ENCODE measurements at regions not wholly inside any gene's neighbourhood (a gene's known extent, or its start where the extent isn't known, plus 50 kb on each side); places are given as distances from the start of the nearest gene placed in this dataset.

- H2AFZ ChIP-seq (ENCODE audit: low read length), result no peak overlapping the region
- H3K27me3 ChIP-seq (ENCODE audit: insufficient read depth, low read length), result no peaks in the 10 kb centered on the region
- H3K36me3 Mint-ChIP-seq (ENCODE audit: insufficient read depth in 1 of 3, low read depth in 3 of 3), result no peaks in the 10 kb centered on the region; a peak in 1 of 7 replicates
- H3K4me1 Mint-ChIP-seq, result no peaks in the 10 kb centered on the region
- no peak overlapping the region for H3K56ac ChIP-seq (ENCODE audit: insufficient read length, low read depth, low read length)
- H2BK20ac ChIP-seq (ENCODE audit: low read depth, low read length, poor library complexity, severe bottlenecking), result no peak overlapping the region
- H2BK5ac ChIP-seq (ENCODE audit: insufficient read length, low read length), result no peak overlapping the region
- no peak for DNase-seq
- H3K9me3 Mint-ChIP-seq, result no peaks in the 10 kb centered on the region
- no peaks in the 10 kb centered on the region for H3K79me2 ChIP-seq (ENCODE audit: insufficient read depth, low read length)
- no peak overlapping the region for H2BK15ac ChIP-seq (ENCODE audit: low read depth, low read length)
- H2BK12ac ChIP-seq (ENCODE audit: insufficient read length, low read depth, low read length), result no peak overlapping the region
- no peak overlapping the region for H4K8ac ChIP-seq (replicated peaks; ENCODE audit: insufficient read length, low read depth, low read length)
- H3K14ac ChIP-seq (ENCODE audit: insufficient read depth, low read length), result no peak overlapping the region
- no peaks in the 10 kb centered on the region for H3K27me3 Mint-ChIP-seq (ENCODE audit: low read depth)
- H3K4me2 ChIP-seq (ENCODE audit: insufficient read depth, insufficient read length, low read length), result no peak overlapping the region
- TF ChIP-seq CTCF (conservative IDR thresholded peaks at IDR 0.05), result no peak
- H2AK5ac ChIP-seq (ENCODE audit: insufficient read length, low read length), result no peak overlapping the region
- H3K4me1 ChIP-seq (ENCODE audit: insufficient read depth, low read length), result no peaks in the 10 kb centered on the region
- WGBS (ENCODE audit: extremely low coverage, insufficient read length, low lambda C conversion rate), result no CpG with 5 or more reads among the region's 3 CpGs
- H3K4me3 Mint-ChIP-seq, result no peak overlapping the region
- H3T11ph ChIP-seq (ENCODE audit: low read length), result no peak overlapping the region
- H4K91ac ChIP-seq (ENCODE audit: insufficient read length, low read depth, low read length), result no peak overlapping the region
- H3K9me3 ChIP-seq (ENCODE audit: control insufficient read depth, low read depth, low read length), result no peaks in the 10 kb centered on the region
- H4K5ac ChIP-seq (ENCODE audit: insufficient read length, low read depth, low read length), result no peak overlapping the region
- no peaks in the 10 kb centered on the region for H3K23me2 ChIP-seq (ENCODE audit: insufficient read length, low read depth, low read length, poor library complexity, severe bottlenecking)
- no peaks in the 10 kb centered on the region for H4K20me1 ChIP-seq (ENCODE audit: control insufficient read depth, insufficient read depth, insufficient read length)
- no peak overlapping the region for H3K27ac Mint-ChIP-seq
- H3K18ac ChIP-seq (ENCODE audit: insufficient read length, low read depth, low read length), result no peak overlapping the region
- H2BK120ac ChIP-seq (ENCODE audit: low read depth, low read length, poor library complexity, severe bottlenecking), result no peak overlapping the region
- H3K23ac ChIP-seq (ENCODE audit: insufficient read length, low read depth, low read length), result no peak overlapping the region
- H3K9ac ChIP-seq (ENCODE audit: extremely low read depth, insufficient read length, low read length), result no peak overlapping the region
- no peak overlapping the region for H3K27ac ChIP-seq (ENCODE audit: insufficient read length, low read depth, low read length)
- H3K4ac ChIP-seq (ENCODE audit: low read depth, low read length), result no peak overlapping the region
- H3K79me1 ChIP-seq (ENCODE audit: insufficient read depth, low read depth, low read length, poor library complexity, severe bottlenecking), result no peaks in the 10 kb centered on the region
Measured at GRCh38 chr11:111128076-111128870, 117.3 kb upstream of the POU2AF2 start.
